PFSK-1 (cell line): ENCODE measurements at regions not wholly inside any gene's neighbourhood (a gene's known extent, or its start where the extent isn't known, plus 50 kb on each side); places are given as distances from the start of the nearest gene placed in this dataset.

Experiments
- FOXP2 ChIP-seq: optimal IDR thresholded peaks from 2 replicates; pipeline ENCODE3; 2011; ENCODE audit warnings: borderline replicate concordance, control low read depth, inconsistent platforms; ENCODE audit not compliant: insufficient read depth; ENCODE audit errors: extremely low read length, extremely low read depth
- POLR2AphosphoS5 ChIP-seq: IDR thresholded peaks from 2 replicates; pipeline ENCODE4 v1.6.1; 2012; ENCODE audit warnings: low read depth, mild to moderate bottlenecking, control low read depth, low read length, moderate library complexity
- REST ChIP-seq, 2 experiments: IDR thresholded peaks; 2 replicates each; pipeline versions ENCODE4 v1.6.1 to v1.8.0; 2011 to 2012; ENCODE audit warnings: low read depth in 2 of 2, low read length in 2 of 2, control low read depth in 1 of 2, inconsistent platforms in 1 of 2, mild to moderate bottlenecking in 1 of 2, moderate library complexity in 1 of 2; ENCODE audit not compliant: insufficient read depth in 1 of 2
- SIN3A ChIP-seq: IDR thresholded peaks from 2 replicates; pipeline ENCODE4 v1.6.1; 2012; ENCODE audit warnings: mild to moderate bottlenecking, low read length, moderate library complexity, borderline replicate concordance; ENCODE audit not compliant: insufficient read depth
- TAF1 ChIP-seq: IDR thresholded peaks from 2 replicates; pipeline ENCODE4 v1.6.1; 2012; ENCODE audit warnings: low read length, control low read depth, borderline replicate concordance; ENCODE audit not compliant: insufficient read depth

GRCh38 chr9:32200896-32201295 is 183.5 kb upstream of the ACO1 start:
- TF ChIP-seq FOXP2 (no peak), REST (IDR thresholded peaks at IDR 0.05; ENCODE audit: insufficient read depth in 1 of 2, low read depth in 2 of 2, low read length in 2 of 2) (no peak), TAF1 (no peak), POLR2AphosphoS5 (no peak), SIN3A (no peak)

- TF ChIP-seq POLR2AphosphoS5 = no peak
- no peak for TF ChIP-seq TAF1
- TF ChIP-seq SIN3A = no peak
- TF ChIP-seq FOXP2 = no peak
- TF ChIP-seq REST (IDR thresholded peaks at IDR 0.05; ENCODE audit: insufficient read depth in 1 of 2, low read depth in 2 of 2, low read length in 2 of 2) = no peak
Measured at GRCh38 chr9:32218100-32218767, 166.2 kb upstream of the ACO1 start.

GRCh38 chr9:32220750-32221149 is 163.7 kb upstream of the ACO1 start:
- no peak for TF ChIP-seq FOXP2

GRCh38 chr9:32234451-32234850 is 150.0 kb upstream of the ACO1 start:
- TF ChIP-seq SIN3A (no peak), TAF1 (no peak), POLR2AphosphoS5 (no peak), REST (IDR thresholded peaks at IDR 0.05; ENCODE audit: insufficient read depth in 1 of 2, low read depth in 2 of 2, low read length in 2 of 2) (no peak), FOXP2 (no peak)

GRCh38 chr9:32247168-32247567 is 137.3 kb upstream of the ACO1 start:
- TF ChIP-seq SIN3A = no peak
- no peak for TF ChIP-seq TAF1
- TF ChIP-seq REST (IDR thresholded peaks at IDR 0.05; ENCODE audit: insufficient read depth in 1 of 2, low read depth in 2 of 2, low read length in 2 of 2) = no peak
- no peak for TF ChIP-seq FOXP2
- no peak for TF ChIP-seq POLR2AphosphoS5
